Neural progenitor cell (in vitro differentiated cells): ENCODE measurements at regions not wholly inside any gene's neighbourhood (a gene's known extent, or its start where the extent isn't known, plus 50 kb on each side); places are given as distances from the start of the nearest gene placed in this dataset.

Experiments used
- EZH2 ChIP-seq: fragments of 200-600 bp; sonication (generic); IDR thresholded peaks from 2 replicates; pipeline ENCODE4 v1.6.1; 2017; ENCODE audit warnings: antibody characterized with exemption, mild to moderate bottlenecking, moderate library complexity
- TF ChIP-seq, protein P1 (sequence below): fragments of 200-600 bp; sonication (generic); IDR thresholded peaks from 2 replicates; pipeline ENCODE4 v1.5.1; 2017; ENCODE audit warnings: antibody characterized with exemption, mild to moderate bottlenecking

GRCh38 chr2:136373029-136373428 is 255.1 kb upstream of the CXCR4 start:
- TF ChIP-seq, protein P1, sequence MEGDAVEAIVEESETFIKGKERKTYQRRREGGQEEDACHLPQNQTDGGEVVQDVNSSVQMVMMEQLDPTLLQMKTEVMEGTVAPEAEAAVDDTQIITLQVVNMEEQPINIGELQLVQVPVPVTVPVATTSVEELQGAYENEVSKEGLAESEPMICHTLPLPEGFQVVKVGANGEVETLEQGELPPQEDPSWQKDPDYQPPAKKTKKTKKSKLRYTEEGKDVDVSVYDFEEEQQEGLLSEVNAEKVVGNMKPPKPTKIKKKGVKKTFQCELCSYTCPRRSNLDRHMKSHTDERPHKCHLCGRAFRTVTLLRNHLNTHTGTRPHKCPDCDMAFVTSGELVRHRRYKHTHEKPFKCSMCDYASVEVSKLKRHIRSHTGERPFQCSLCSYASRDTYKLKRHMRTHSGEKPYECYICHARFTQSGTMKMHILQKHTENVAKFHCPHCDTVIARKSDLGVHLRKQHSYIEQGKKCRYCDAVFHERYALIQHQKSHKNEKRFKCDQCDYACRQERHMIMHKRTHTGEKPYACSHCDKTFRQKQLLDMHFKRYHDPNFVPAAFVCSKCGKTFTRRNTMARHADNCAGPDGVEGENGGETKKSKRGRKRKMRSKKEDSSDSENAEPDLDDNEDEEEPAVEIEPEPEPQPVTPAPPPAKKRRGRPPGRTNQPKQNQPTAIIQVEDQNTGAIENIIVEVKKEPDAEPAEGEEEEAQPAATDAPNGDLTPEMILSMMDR = no peak
- TF ChIP-seq EZH2 = no peak
